Stomach (tissue), 4 donors: ENCODE measurements at regions not wholly inside any gene's neighbourhood (a gene's known extent, or its start where the extent isn't known, plus 50 kb on each side); places are given as distances from the start of the nearest gene placed in this dataset.

ENCODE experiments used
- CTCF ChIP-seq, 7 experiments: fragments of 450-650 bp in 4 of 7; fragments of 200-600 bp in 3 of 7; sonication (generic) in 3 of 7; IDR thresholded peaks; one replicate each; pipeline ENCODE4 v1.5.1; 2016 to 2019; ENCODE audit warnings: antibody characterized with exemption in 7 of 7, control low read depth in 2 of 7, mild to moderate bottlenecking in 1 of 7
- EP300 ChIP-seq: sonication (generic); formaldehyde crosslinking; IDR thresholded peaks from one replicate; pipeline ENCODE4 v1.6.1; 2017; ENCODE audit warnings: antibody characterized with exemption
- POLR2A ChIP-seq, 4 donors: fragments of 450-650 bp; IDR thresholded peaks; one replicate each; pipeline ENCODE4 v1.6.1; 2016; ENCODE audit warnings: antibody characterized with exemption in 4 of 4, control low read depth in 2 of 4, mild to moderate bottlenecking in 1 of 4, moderate library complexity in 1 of 4
- POLR2AphosphoS5 ChIP-seq, 3 donors: sonication (generic); formaldehyde crosslinking; IDR thresholded peaks; one replicate each; pipeline ENCODE4 v1.6.1; 2016; ENCODE audit warnings: antibody characterized with exemption in 3 of 3

- TF ChIP-seq CTCF (IDR thresholded peaks at IDR 0.05): no peak
- TF ChIP-seq POLR2A (IDR thresholded peaks at IDR 0.05): no peak
- TF ChIP-seq POLR2AphosphoS5 (IDR thresholded peaks at IDR 0.05): no peak
- TF ChIP-seq EP300: no peak
Observed at GRCh38 chr6:169970306-169970988, 219.0 kb downstream of the ERMARD start.
